ENCODE measurements at regions not wholly inside any gene's neighbourhood (a gene's known extent, or its start where the extent isn't known, plus 50 kb on each side); places are given as distances from the start of the nearest gene placed in this dataset.

- Histone ChIP-seq H3K9ac (ENCODE audit: low read depth, low read length) (no peak overlapping the region), H2BK120ac (ENCODE audit: low read depth, low read length) (no peak overlapping the region), H3K27ac (ENCODE audit: insufficient read depth, low read length) (no peak overlapping the region), H4K8ac (ENCODE audit: low read depth in 2 of 2, low read length in 2 of 2) (no peak overlapping the region), H3K18ac (ENCODE audit: low read depth, low read length) (no peak overlapping the region), H2BK5ac (ENCODE audit: low read depth, low read length, poor library complexity, severe bottlenecking) (no peak overlapping the region), H4K91ac (ENCODE audit: insufficient read depth, low read depth, low read length) (no peak overlapping the region), H2AK5ac (ENCODE audit: low read depth, low read length) (no peak overlapping the region), H3K79me1 (ENCODE audit: low read depth in 1 of 2, low read length in 2 of 2) (no peaks in the 10 kb centered on the region), H4K20me1 (ENCODE audit: insufficient read depth, low read length) (no peaks in the 10 kb centered on the region), H2AK9ac (replicated peaks; ENCODE audit: low read depth, low read length, poor library complexity) (no peak overlapping the region), H3K14ac (replicated peaks; ENCODE audit: low read depth, low read length) (no peak overlapping the region), H3K9me3 (ENCODE audit: control insufficient read depth, insufficient read depth, low read length) (no peaks in the 10 kb centered on the region), H3K4ac (ENCODE audit: low read depth, low read length) (no peak overlapping the region), H4K5ac (ENCODE audit: low read depth, low read length) (no peak overlapping the region), H3K23ac (ENCODE audit: low read depth, low read length) (no peak overlapping the region), H3K9me1 (ENCODE audit: insufficient read depth, low read length) (no peaks in the 10 kb centered on the region), H3K4me3 (ENCODE audit: insufficient read depth, low read depth, low read length) (no peak overlapping the region), H2BK15ac (ENCODE audit: low read depth, low read length) (no peak overlapping the region), H3K27me3 (ENCODE audit: control insufficient read depth, insufficient read depth, low read length) (no peaks in the 10 kb centered on the region), H3K36me3 (ENCODE audit: control insufficient read depth, insufficient read depth, low read length) (no peaks in the 10 kb centered on the region), H2BK20ac (ENCODE audit: low read depth, low read length) (no peak overlapping the region), H2AFZ (replicated peaks; ENCODE audit: low read length, poor library complexity) (no peak overlapping the region), H3K4me1 (ENCODE audit: control insufficient read depth, insufficient read depth, low read length) (no peaks in the 10 kb centered on the region), H3K4me2 (ENCODE audit: low read depth, low read length) (no peak overlapping the region), H3K56ac (ENCODE audit: extremely low read depth, insufficient read depth, low read length) (no peak overlapping the region)
- ATAC-seq (ENCODE audit: low read depth) (no peak), DNase-seq (no peak)
- intact Hi-C loops (cut with micrococcal nuclease) (no loop called here), dilution Hi-C loops (cut with HindIII; ENCODE audit: low sequenced_read_pairs, unreplicated experiment) (no loop called here), in situ Hi-C loops (cut with MboI; ENCODE audit: low sequenced_read_pairs) (no loop called here)
- 31% methylated on average over 2 of the region's 3 CpGs; no CpG with 5 or more reads in 1 of the 2 experiments for WGBS, 2 experiments (ENCODE audit: extremely low coverage in 2 of 2, insufficient read length in 1 of 2)
- TF ChIP-seq FOS (IDR thresholded peaks at IDR 0.05; ENCODE audit: low read depth, low read length) (no peak), RFX5 (IDR thresholded peaks at IDR 0.05; ENCODE audit: low read depth, low read length) (no peak), CTCF (conservative IDR thresholded peaks at IDR 0.05; ENCODE audit: low read depth, low read length) (no peak), MAZ (IDR thresholded peaks at IDR 0.05; ENCODE audit: borderline replicate concordance, low read depth, low read length) (no peak), NFE2L2 (IDR thresholded peaks at IDR 0.05; ENCODE audit: low read depth, low read length) (no peak), USF2 (IDR thresholded peaks at IDR 0.05; ENCODE audit: low read depth, low read length) (no peak)
- ChIA-PET POLR2A (ENCODE audit: unreplicated experiment) (no interaction called here), CTCF (no interaction called here)
- BruUV-seq (replicated peaks), result no TSS peak
Measured at GRCh38 chr11:112778877-112779266, 182.3 kb upstream of the NCAM1 start.
